ENCODE measurements at regions not wholly inside any gene's neighbourhood (a gene's known extent, or its start where the extent isn't known, plus 50 kb on each side); places are given as distances from the start of the nearest gene placed in this dataset.

DNA sequence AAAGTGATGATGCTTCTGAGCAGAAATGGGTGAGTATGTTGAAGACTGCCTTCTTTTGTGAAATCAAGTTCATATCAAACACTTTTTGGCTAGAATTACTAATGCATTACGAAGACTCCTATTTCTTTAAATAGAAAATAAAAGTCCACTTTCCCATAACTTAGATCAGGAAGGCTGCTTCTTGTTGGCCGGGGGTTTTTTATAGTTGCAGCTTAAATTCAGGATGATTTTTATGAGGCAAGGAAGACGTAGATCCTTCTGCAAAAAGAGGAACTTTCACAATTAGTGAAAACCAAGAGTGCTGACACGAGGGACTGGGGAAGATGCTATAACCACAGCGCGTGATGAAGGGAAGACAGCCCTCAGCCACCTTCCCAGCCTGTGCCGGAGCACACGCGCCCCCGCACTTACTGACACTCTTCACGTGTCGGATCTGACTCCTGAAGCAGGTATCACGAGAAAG, 206.1 kb upstream of the PRDM1 start:
- DNase-seq (ENCODE audit: low spot score), result no peak
- TF ChIP-seq, protein P1, sequence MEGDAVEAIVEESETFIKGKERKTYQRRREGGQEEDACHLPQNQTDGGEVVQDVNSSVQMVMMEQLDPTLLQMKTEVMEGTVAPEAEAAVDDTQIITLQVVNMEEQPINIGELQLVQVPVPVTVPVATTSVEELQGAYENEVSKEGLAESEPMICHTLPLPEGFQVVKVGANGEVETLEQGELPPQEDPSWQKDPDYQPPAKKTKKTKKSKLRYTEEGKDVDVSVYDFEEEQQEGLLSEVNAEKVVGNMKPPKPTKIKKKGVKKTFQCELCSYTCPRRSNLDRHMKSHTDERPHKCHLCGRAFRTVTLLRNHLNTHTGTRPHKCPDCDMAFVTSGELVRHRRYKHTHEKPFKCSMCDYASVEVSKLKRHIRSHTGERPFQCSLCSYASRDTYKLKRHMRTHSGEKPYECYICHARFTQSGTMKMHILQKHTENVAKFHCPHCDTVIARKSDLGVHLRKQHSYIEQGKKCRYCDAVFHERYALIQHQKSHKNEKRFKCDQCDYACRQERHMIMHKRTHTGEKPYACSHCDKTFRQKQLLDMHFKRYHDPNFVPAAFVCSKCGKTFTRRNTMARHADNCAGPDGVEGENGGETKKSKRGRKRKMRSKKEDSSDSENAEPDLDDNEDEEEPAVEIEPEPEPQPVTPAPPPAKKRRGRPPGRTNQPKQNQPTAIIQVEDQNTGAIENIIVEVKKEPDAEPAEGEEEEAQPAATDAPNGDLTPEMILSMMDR (IDR thresholded peaks at IDR 0.05; ENCODE audit: extremely low read depth, missing control alignments), result no peak

DNA sequence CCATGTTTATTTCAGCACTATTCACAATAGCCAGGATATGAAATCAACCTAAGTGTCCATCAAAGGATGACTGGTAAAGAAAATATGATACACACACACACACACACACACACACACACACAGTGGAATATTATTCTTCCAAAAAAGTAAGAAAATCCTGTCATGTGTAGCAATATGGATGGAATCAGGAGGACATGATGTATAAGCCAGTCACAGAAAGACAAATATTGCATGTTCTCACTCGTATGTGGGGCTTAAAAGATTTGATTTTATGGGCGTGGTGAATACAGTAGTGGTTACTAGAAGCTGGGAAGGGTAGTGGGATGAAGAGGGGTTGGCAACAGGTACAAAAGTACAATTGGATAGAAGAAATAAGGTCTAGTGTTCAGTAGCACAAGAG, 207.0 kb upstream of the PRDM1 start:
- TF ChIP-seq, protein P1 (IDR thresholded peaks at IDR 0.05; ENCODE audit: extremely low read depth, missing control alignments), result no peak
- DNase-seq (ENCODE audit: low spot score), result no peak

DNA sequence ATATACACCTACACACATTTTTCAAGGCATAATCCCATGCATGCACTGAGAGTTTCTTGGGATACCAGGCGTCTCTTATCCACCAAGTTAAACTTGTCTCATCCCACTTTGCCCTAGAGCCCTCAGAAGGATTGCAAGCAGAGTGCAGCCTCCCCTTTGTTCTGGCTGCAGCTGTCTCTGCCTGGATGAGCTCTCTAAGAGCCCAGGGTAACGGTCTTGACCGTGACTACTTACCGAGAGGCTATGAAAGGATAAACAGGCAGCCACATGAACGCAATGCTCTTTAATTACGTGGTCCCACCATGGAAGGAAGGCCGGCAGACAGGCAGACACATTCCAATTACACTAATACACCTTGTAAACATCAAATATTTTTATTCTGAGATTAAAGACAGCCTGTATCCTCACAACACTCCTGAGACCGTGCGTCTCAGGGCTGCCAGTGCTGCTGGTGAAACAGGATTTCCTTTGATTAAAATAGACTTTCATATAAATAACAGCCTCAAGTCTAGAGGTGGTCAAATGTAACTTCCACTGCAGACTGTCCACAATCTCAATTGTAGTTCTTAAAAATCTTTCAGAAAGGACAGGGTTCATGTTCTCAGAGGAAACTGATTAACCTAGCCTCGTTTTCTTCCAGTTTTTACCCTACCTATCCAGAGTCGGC, 210.0 kb upstream of the PRDM1 start:
- DNase-seq (ENCODE audit: low spot score), result no peak
- TF ChIP-seq, protein P1 (IDR thresholded peaks at IDR 0.05; ENCODE audit: extremely low read depth, missing control alignments), result no peak

DNA sequence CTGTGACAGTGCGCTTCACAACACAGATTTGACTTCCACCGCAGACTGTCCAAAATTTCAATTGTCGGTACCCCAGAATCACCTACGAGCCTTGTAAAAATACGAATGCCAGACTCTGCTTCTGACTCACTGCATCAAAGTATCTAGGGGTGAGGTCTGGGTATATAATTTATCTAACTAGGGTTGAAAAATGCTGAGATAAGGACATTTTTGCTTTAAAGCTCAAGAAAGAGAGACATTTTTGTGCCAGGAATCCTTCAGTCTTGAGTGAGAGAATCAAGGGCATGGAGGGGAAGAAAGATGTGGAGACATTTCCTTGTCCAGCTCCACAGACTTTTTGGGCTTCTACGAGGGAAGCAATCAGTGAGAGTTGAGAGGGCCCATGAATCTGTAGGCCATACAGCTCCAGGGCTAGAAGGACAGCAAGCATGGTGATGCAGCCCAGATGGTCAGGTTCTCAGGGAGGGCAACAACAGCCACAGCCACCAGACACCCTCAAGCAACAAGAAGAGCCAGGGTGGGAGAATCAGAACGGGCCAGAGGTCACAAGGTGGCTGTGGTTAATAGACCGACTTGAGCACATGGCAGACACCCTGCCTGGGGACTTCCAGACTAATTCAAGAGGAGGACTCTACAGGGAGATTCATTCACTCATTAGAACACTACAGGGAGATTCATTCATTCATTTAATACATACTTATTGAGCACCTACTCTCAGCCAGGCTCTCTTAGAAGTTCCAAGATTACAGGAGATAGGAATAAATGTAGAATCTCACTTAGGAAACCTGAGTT, 211.1 kb upstream of the PRDM1 start:
- DNase-seq (ENCODE audit: low spot score), result no peak
- TF ChIP-seq, protein P1 (IDR thresholded peaks at IDR 0.05; ENCODE audit: extremely low read depth, missing control alignments), result no peak

DNA sequence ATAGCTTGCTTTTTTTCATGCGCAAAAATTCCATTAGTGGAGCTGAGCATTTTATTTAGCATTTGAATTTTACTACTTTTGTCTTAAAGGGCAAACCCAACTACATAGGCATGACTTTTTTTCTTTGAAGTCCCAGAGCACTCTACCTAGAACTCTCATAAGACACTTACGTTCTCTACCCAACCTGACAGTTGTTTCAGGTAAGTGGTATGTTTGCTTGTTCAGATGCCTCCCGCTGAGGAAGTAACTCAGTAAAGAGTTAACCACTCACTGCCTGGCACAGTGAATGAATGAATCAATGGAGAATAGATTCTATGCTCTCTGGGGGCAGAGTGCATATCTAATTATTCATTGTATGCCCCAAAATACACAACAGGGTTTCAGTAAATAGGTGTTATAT, 212.3 kb upstream of the PRDM1 start:
- TF ChIP-seq, protein P1 (IDR thresholded peaks at IDR 0.05; ENCODE audit: extremely low read depth, missing control alignments), result no peak

DNA sequence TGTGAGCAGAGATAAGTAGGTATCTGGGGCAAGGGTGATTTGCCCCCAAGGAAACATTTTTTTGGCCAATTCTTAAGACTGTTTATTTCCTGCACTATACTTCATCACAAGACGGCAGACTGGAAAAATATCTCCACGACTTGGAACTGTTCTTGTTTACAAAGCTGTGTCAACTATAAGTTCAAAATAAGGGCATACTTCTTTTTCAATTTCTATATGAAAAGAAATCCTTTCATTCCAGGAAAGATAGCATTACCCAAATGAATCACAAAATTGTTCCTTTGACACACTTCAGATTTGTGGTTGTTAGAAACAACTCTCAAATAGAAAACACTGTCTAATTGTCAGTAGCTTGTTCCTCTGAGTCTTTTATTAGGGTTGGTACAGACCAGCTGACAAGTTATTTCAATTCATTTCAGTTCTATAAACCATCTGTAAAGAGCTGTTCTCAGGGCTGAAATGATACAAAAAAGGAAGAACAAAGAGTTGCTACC, 212.9 kb upstream of the PRDM1 start:
- DNase-seq (ENCODE audit: low spot score), result no peak
- TF ChIP-seq, protein P1 (IDR thresholded peaks at IDR 0.05; ENCODE audit: extremely low read depth, missing control alignments), result no peak

More for the DNA sequence above, 212.3 kb upstream of the PRDM1 start:
- DNase-seq (ENCODE audit: low spot score), result no peak

DNA sequence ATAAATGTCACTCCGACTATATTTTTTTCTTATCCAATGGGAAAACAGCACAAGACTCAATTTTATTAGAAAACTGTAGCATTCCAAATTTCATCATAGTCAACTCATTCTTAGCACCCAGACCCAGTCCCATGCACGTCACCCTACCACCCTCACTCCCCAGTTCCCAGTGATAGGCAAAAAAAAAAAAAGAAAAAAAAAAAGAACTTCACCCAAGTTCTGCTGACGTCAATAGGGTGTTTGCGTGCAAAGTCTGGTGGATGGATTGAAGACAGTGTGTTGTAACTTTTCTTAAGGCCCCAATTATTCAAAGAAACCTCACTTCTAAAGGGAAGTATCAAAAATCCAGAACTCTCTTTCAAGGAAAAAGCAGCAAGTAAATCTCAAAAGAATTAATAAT, 213.9 kb upstream of the PRDM1 start:
- TF ChIP-seq, protein P1 (IDR thresholded peaks at IDR 0.05; ENCODE audit: extremely low read depth, missing control alignments), result no peak
- DNase-seq (ENCODE audit: low spot score), result no peak
